ENCODE measurements at regions not wholly inside any gene's neighbourhood (a gene's known extent, or its start where the extent isn't known, plus 50 kb on each side); places are given as distances from the start of the nearest gene placed in this dataset.
A peak's percentile ranks its signal among the peaks of the same experiment; 100 is the strongest.

GRCh38 chr12:83801972-83802371, 1110.6 kb downstream of the SLC6A15 start:
- ChIA-PET CTCF (no interaction called here), POLR2A (no interaction called here)
- Mint-ChIP-seq H3K27ac (ENCODE audit: low read depth, unreplicated experiment) (no peak overlapping the region), H3K27me3 (ENCODE audit: insufficient read depth, unreplicated experiment) (no peaks in the 10 kb centered on the region), H3K4me1 (ENCODE audit: insufficient read depth, unreplicated experiment) (no peaks in the 10 kb centered on the region), H3K9me3 (ENCODE audit: unreplicated experiment) (no peaks in the 10 kb centered on the region), H3K4me3 (ENCODE audit: unreplicated experiment) (no peak overlapping the region), H3K36me3 (ENCODE audit: insufficient read depth, unreplicated experiment) (no peaks in the 10 kb centered on the region)
- no TSS peak for BruUV-seq (replicated peaks)
- no peak for DNase-seq (ENCODE audit: unreplicated experiment)
- intact Hi-C loops (cut with micrococcal nuclease), result no loop called here
- TF ChIP-seq CTCF (IDR thresholded peaks at IDR 0.05; ENCODE audit: unreplicated experiment), result no peak

- ChIA-PET CTCF (interaction anchor here (0.7 kb wide), 1 partner anchor 190 kb away, joined by 3 read pairs; no protein-coding TSS in a partner anchor), POLR2A (no interaction called here)
- Mint-ChIP-seq H3K4me3 (ENCODE audit: unreplicated experiment) (no peak overlapping the region), H3K27me3 (ENCODE audit: insufficient read depth, unreplicated experiment) (no peaks in the 10 kb centered on the region), H3K4me1 (ENCODE audit: insufficient read depth, unreplicated experiment) (no peaks in the 10 kb centered on the region), H3K9me3 (ENCODE audit: unreplicated experiment) (no peaks in the 10 kb centered on the region), H3K36me3 (ENCODE audit: insufficient read depth, unreplicated experiment) (no peaks in the 10 kb centered on the region), H3K27ac (ENCODE audit: low read depth, unreplicated experiment) (no peak overlapping the region)
- BruUV-seq (replicated peaks), result no TSS peak
- intact Hi-C loops (cut with micrococcal nuclease), result no loop called here
- no peak for TF ChIP-seq CTCF (IDR thresholded peaks at IDR 0.05; ENCODE audit: unreplicated experiment)
- no peak for DNase-seq (ENCODE audit: unreplicated experiment)
Observed at GRCh38 chr12:83800022-83800421, 1112.6 kb downstream of the SLC6A15 start.

GRCh38 chr12:83796531-83796930, 1109.8 kb downstream of the TMTC2 start:
- BruUV-seq (replicated peaks), result no TSS peak
- TF ChIP-seq CTCF (IDR thresholded peaks at IDR 0.05; ENCODE audit: unreplicated experiment), result no peak
- no peaks in the 10 kb centered on the region for H3K27me3 Mint-ChIP-seq (ENCODE audit: insufficient read depth, unreplicated experiment)
- POLR2A ChIA-PET, result no interaction called here
- no peaks in the 10 kb centered on the region for H3K36me3 Mint-ChIP-seq (ENCODE audit: insufficient read depth, unreplicated experiment)
- DNase-seq (ENCODE audit: unreplicated experiment), result no peak
- H3K4me1 Mint-ChIP-seq (ENCODE audit: insufficient read depth, unreplicated experiment), result no peaks in the 10 kb centered on the region
- H3K4me3 Mint-ChIP-seq (ENCODE audit: unreplicated experiment), result no peak overlapping the region
- CTCF ChIA-PET, result no interaction called here
- no peak overlapping the region for H3K27ac Mint-ChIP-seq (ENCODE audit: low read depth, unreplicated experiment)
- intact Hi-C loops (cut with micrococcal nuclease), result no loop called here
- no peaks in the 10 kb centered on the region for H3K9me3 Mint-ChIP-seq (ENCODE audit: unreplicated experiment)

- CTCF ChIA-PET, result interaction anchor here (0.9 kb wide), 1 partner anchor 72 kb away, joined by 5 read pairs; no protein-coding TSS in a partner anchor
- no peak for TF ChIP-seq CTCF (IDR thresholded peaks at IDR 0.05; ENCODE audit: unreplicated experiment)
- intact Hi-C loops (cut with micrococcal nuclease), result loop anchor here (2.0 kb wide), 1 partner anchor 17 kb away; no protein-coding TSS in a partner anchor
Observed at GRCh38 chr12:83793616-83794015, 1106.9 kb downstream of the TMTC2 start.

More at GRCh38 chr12:83793616-83794015, 1106.9 kb downstream of the TMTC2 start:
- peak; percentile 47 for DNase-seq (ENCODE audit: unreplicated experiment)
- H3K4me1 Mint-ChIP-seq (ENCODE audit: insufficient read depth, unreplicated experiment), result no peaks in the 10 kb centered on the region
- H3K36me3 Mint-ChIP-seq (ENCODE audit: insufficient read depth, unreplicated experiment), result no peaks in the 10 kb centered on the region
- BruUV-seq (replicated peaks), result no TSS peak
- no peaks in the 10 kb centered on the region for H3K9me3 Mint-ChIP-seq (ENCODE audit: unreplicated experiment)
- H3K27me3 Mint-ChIP-seq (ENCODE audit: insufficient read depth, unreplicated experiment), result no peaks in the 10 kb centered on the region
- H3K27ac Mint-ChIP-seq (ENCODE audit: low read depth, unreplicated experiment), result no peak overlapping the region
- POLR2A ChIA-PET, result no interaction called here
- H3K4me3 Mint-ChIP-seq (ENCODE audit: unreplicated experiment), result no peak overlapping the region

Measured in MCF 10A (cell line).